ENCODE measurements at regions not wholly inside any gene's neighbourhood (a gene's known extent, or its start where the extent isn't known, plus 50 kb on each side); places are given as distances from the start of the nearest gene placed in this dataset.

DNA sequence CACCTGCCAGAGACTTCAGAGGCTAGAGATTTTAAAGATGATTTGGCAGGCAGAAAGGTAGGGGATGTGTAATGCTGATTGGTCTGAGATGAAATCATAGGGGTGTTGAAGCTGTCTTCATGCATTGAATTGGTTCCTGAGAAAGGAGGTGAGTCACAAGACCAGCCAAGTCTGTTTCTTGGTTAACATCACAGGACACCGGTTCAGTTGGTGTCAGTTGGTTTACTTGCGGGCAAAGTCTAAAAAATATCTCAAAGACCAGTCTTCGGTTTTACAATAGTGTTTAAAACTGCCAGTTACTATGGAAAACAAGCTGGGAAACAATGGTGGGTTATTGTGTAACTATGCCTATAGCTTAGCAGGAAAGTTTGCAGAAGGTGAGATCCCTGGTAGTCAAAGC lies 305.9 kb downstream of the BARHL2 start:
- CTCF ChIA-PET (ENCODE audit: low intra/inter-chr PET ratio, low total read pairs) = no interaction called here
- Histone ChIP-seq H2AFZ (ENCODE audit: low read length) (no peak overlapping the region), H3K9ac (ENCODE audit: insufficient read depth, low read depth, low read length) (no peak overlapping the region), H3K27me3 (ENCODE audit: control insufficient read depth in 1 of 2, insufficient read depth in 2 of 2, low read length in 2 of 2) (no peaks in the 10 kb centered on the region), H3K36me3 (replicated peaks in 1 of 2; ENCODE audit: control insufficient read depth in 1 of 2, insufficient read depth in 2 of 2, low read length in 2 of 2) (no peaks in the 10 kb centered on the region), H3K9me3 (ENCODE audit: low read length) (no peaks in the 10 kb centered on the region), H3K4me3 (replicated peaks in 1 of 3; ENCODE audit: insufficient read depth in 1 of 3, low read depth in 2 of 3, low read length in 3 of 3) (no peak overlapping the region), H4K20me1 (ENCODE audit: insufficient read depth, low read length) (no peaks in the 10 kb centered on the region), H3K4me2 (ENCODE audit: low read depth, low read length) (no peak overlapping the region), H3K27ac (ENCODE audit: extremely low read length, insufficient read depth, low read length) (no peak overlapping the region), H3K4me1 (ENCODE audit: insufficient read depth, low read length) (no peaks in the 10 kb centered on the region), H3K79me2 (ENCODE audit: insufficient read depth, low read length) (no peaks in the 10 kb centered on the region)
- no TSS peak for BruUV-seq (replicated peaks)
- POLR2A ChIA-PET = no interaction called here
- TF ChIP-seq ZNF547 (CRISPR knock-in tag; IDR thresholded peaks at IDR 0.05) (no peak), CBFB (CRISPR knock-in tag; IDR thresholded peaks at IDR 0.05) (no peak), ZNF546 (CRISPR knock-in tag; conservative IDR thresholded peaks at IDR 0.05) (no peak), IRF2 (CRISPR knock-in tag; IDR thresholded peaks at IDR 0.05) (no peak), KDM5A (IDR thresholded peaks at IDR 0.05; ENCODE audit: borderline replicate concordance, low read length) (no peak), SRF (IDR thresholded peaks at IDR 0.05; ENCODE audit: low read depth, low read length) (no peak), NFE2 (CRISPR knock-in tag; IDR thresholded peaks at IDR 0.05) (no peak), ZNF766 (CRISPR knock-in tag; IDR thresholded peaks at IDR 0.05; ENCODE audit: borderline replicate concordance) (no peak)
- TF ChIP-seq, protein P1, sequence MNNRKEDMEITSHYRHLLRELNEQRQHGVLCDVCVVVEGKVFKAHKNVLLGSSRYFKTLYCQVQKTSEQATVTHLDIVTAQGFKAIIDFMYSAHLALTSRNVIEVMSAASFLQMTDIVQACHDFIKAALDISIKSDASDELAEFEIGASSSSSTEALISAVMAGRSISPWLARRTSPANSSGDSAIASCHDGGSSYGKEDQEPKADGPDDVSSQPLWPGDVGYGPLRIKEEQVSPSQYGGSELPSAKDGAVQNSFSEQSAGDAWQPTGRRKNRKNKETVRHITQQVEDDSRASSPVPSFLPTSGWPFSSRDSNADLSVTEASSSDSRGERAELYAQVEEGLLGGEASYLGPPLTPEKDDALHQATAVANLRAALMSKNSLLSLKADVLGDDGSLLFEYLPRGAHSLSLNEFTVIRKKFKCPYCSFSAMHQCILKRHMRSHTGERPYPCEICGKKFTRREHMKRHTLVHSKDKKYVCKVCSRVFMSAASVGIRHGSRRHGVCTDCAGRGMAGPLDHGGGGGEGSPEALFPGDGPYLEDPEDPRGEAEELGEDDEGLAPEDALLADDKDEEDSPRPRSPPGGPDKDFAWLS (CRISPR knock-in tag; IDR thresholded peaks at IDR 0.05; ENCODE audit: borderline replicate concordance) = no peak
- 40% methylated on average over 3 of the region's 3 CpGs for WGBS (ENCODE audit: low lambda C conversion rate)
- ATAC-seq = no peak
- in situ Hi-C loops (cut with HindIII; ENCODE audit: extremely low pct_ligation_motif_present, low pct_unique_long_range_greater_than_20kb) = no loop called here
- FAIRE-seq = no peak
- intact Hi-C loops (cut with micrococcal nuclease; ENCODE audit: unreplicated experiment) = no loop called here
- no peak for DNase-seq (ENCODE audit: low spot score)

DNA sequence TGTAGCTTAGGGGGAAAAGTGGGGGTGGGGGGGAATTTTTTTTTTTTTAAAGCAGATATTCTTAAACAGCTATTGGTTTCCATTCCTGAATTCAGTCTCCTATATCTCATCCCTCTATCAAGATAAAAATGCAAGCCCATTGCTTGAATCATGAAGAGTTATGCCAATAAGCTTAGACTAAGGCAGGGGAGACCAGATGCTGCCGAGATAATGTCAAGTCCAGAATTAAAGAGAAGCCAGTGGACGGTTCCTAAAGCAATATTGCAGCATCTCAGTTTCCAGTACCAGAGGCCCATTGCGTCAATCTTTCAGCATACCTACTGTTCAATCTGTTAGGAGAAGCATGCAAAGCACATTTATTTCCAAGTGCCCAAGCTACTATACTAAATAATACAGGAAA lies 309.4 kb downstream of the BARHL2 start:
- no peak for FAIRE-seq
- TF ChIP-seq ZNF264 (CRISPR knock-in tag; IDR thresholded peaks at IDR 0.05) = no peak
- no peak for TF ChIP-seq PRDM4 (CRISPR knock-in tag; IDR thresholded peaks at IDR 0.05; ENCODE audit: borderline replicate concordance)
- no peak for TF ChIP-seq ZSCAN25 (CRISPR knock-in tag; IDR thresholded peaks at IDR 0.05)
- no peak for TF ChIP-seq ZNF782 (CRISPR knock-in tag; IDR thresholded peaks at IDR 0.05; ENCODE audit: borderline replicate concordance)
- TF ChIP-seq CBX1 (IDR thresholded peaks at IDR 0.05; ENCODE audit: low read depth) = no peak
- TF ChIP-seq GABPA (IDR thresholded peaks at IDR 0.05; ENCODE audit: low read depth, low read length) = no peak
- no peak for TF ChIP-seq GABPA (CRISPR knock-in tag; IDR thresholded peaks at IDR 0.05; ENCODE audit: low read depth)
- no peak for TF ChIP-seq CEBPB (IDR thresholded peaks at IDR 0.05; ENCODE audit: borderline replicate concordance, low read depth, low read length)
- TF ChIP-seq ZFP82 (CRISPR knock-in tag; IDR thresholded peaks at IDR 0.05; ENCODE audit: borderline replicate concordance) = no peak

More for the DNA sequence above, 309.4 kb downstream of the BARHL2 start:
- Histone ChIP-seq H3K4me3 (replicated peaks in 1 of 3; ENCODE audit: insufficient read depth in 1 of 3, low read depth in 2 of 3, low read length in 3 of 3) (no peak overlapping the region), H3K4me1 (ENCODE audit: insufficient read depth, low read length) (peaks cover 8% of the 10 kb centered on the region), H3K4me2 (ENCODE audit: low read depth, low read length) (no peak overlapping the region), H4K20me1 (ENCODE audit: insufficient read depth, low read length) (no peaks in the 10 kb centered on the region), H3K79me2 (ENCODE audit: insufficient read depth, low read length) (no peaks in the 10 kb centered on the region), H3K9ac (ENCODE audit: insufficient read depth, low read depth, low read length) (no peak overlapping the region), H3K27me3 (ENCODE audit: control insufficient read depth in 1 of 2, insufficient read depth in 2 of 2, low read length in 2 of 2) (no peaks in the 10 kb centered on the region), H3K9me3 (ENCODE audit: low read length) (no peaks in the 10 kb centered on the region), H3K36me3 (replicated peaks in 1 of 2; ENCODE audit: control insufficient read depth in 1 of 2, insufficient read depth in 2 of 2, low read length in 2 of 2) (no peaks in the 10 kb centered on the region), H3K27ac (ENCODE audit: extremely low read length, insufficient read depth, low read length) (no peak overlapping the region), H2AFZ (ENCODE audit: low read length) (no peak overlapping the region)
- in situ Hi-C loops (cut with HindIII; ENCODE audit: extremely low pct_ligation_motif_present, low pct_unique_long_range_greater_than_20kb) (no loop called here), intact Hi-C loops (cut with micrococcal nuclease; ENCODE audit: unreplicated experiment) (no loop called here)
- no TSS peak for BruUV-seq (replicated peaks)
- ATAC-seq = no peak
- ChIA-PET CTCF (ENCODE audit: low intra/inter-chr PET ratio, low total read pairs) (no interaction called here), POLR2A (no interaction called here)
- DNase-seq (ENCODE audit: low spot score) = no peak
- WGBS (ENCODE audit: low lambda C conversion rate) = 2% methylated on average over 3 of the region's 3 CpGs

Measured in HepG2 (cell line).